Lower lobe of right lung (tissue), 2 donors: ENCODE measurements at regions not wholly inside any gene's neighbourhood (a gene's known extent, or its start where the extent isn't known, plus 50 kb on each side); places are given as distances from the start of the nearest gene placed in this dataset.

Source experiments
- ATAC-seq, 2 donors: fragments of 200-7000 bp; cut with Tn5 transposase; one replicate each; pipeline ENCODE4 v1.9.1; 2020 to 2022; ENCODE audit warnings: mild to moderate bottlenecking in 2 of 2, moderate library complexity in 2 of 2
- DNase-seq: peaks from one replicate; pipeline ENCODE4 v3.0.0-alpha.2; 2020
- H3K27ac ChIP-seq: fragments of 200-600 bp; one replicate; pipeline ENCODE4 v1.8.0; 2022
- H3K27me3 ChIP-seq: fragments of 200-600 bp; one replicate; pipeline ENCODE4 v1.8.0; 2022; ENCODE audit warnings: low read depth
- H3K36me3 ChIP-seq: fragments of 200-600 bp; one replicate; pipeline ENCODE4 v1.8.0; 2022; ENCODE audit warnings: mild to moderate bottlenecking
- H3K4me1 ChIP-seq: fragments of 200-600 bp; one replicate; pipeline ENCODE4 v1.8.0; 2022
- H3K4me3 ChIP-seq: fragments of 200-600 bp; one replicate; pipeline ENCODE4 v1.8.0; 2022; ENCODE audit warnings: mild to moderate bottlenecking
- H3K9me3 ChIP-seq: fragments of 200-600 bp; one replicate; pipeline ENCODE4 v1.8.0; 2022
- intact Hi-C: fragments of 100-400 bp; cut with DNase I; formaldehyde crosslinking; loops from one replicate; pipeline ENCODE4 v1.11.0; 2022
- TF ChIP-seq, protein P1 (sequence below): fragments of 200-600 bp; IDR thresholded peaks from one replicate; pipeline ENCODE4 v1.8.0; 2022; ENCODE audit warnings: antibody characterized with exemption, mild to moderate bottlenecking
- donor health status: DM: no; HTN: yes; CAD: no; lungs with severe emphysema.

DNA sequence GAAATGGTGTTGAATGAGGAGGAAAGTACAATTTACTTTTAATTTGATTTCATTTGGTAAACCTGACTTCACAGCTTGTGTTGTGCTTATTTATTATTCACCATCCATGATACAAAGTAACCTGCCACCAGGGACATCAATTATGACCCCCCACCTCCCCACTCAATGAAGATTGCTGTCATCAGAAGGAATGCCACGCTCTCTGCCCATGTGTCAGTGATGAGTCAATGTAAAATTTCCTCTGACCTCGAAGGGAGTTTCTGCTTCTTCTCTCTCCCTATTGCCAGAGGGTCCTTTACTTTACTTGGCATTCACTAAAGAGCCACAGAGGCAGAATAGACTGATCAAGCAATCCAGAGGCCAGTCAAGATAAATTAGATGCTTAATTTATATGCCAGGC lies 759.7 kb downstream of the CDH11 start:
- ATAC-seq: no peak
- H3K27ac ChIP-seq: no peak overlapping the region
- no peaks in the 10 kb centered on the region for H3K27me3 ChIP-seq
- no peaks in the 10 kb centered on the region for H3K9me3 ChIP-seq
- DNase-seq: no peak
- TF ChIP-seq, protein P1, sequence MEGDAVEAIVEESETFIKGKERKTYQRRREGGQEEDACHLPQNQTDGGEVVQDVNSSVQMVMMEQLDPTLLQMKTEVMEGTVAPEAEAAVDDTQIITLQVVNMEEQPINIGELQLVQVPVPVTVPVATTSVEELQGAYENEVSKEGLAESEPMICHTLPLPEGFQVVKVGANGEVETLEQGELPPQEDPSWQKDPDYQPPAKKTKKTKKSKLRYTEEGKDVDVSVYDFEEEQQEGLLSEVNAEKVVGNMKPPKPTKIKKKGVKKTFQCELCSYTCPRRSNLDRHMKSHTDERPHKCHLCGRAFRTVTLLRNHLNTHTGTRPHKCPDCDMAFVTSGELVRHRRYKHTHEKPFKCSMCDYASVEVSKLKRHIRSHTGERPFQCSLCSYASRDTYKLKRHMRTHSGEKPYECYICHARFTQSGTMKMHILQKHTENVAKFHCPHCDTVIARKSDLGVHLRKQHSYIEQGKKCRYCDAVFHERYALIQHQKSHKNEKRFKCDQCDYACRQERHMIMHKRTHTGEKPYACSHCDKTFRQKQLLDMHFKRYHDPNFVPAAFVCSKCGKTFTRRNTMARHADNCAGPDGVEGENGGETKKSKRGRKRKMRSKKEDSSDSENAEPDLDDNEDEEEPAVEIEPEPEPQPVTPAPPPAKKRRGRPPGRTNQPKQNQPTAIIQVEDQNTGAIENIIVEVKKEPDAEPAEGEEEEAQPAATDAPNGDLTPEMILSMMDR: no peak
- no peaks in the 10 kb centered on the region for H3K36me3 ChIP-seq
- H3K4me1 ChIP-seq: no peaks in the 10 kb centered on the region
- no peak overlapping the region for H3K4me3 ChIP-seq
- intact Hi-C loops: no loop called here

DNA sequence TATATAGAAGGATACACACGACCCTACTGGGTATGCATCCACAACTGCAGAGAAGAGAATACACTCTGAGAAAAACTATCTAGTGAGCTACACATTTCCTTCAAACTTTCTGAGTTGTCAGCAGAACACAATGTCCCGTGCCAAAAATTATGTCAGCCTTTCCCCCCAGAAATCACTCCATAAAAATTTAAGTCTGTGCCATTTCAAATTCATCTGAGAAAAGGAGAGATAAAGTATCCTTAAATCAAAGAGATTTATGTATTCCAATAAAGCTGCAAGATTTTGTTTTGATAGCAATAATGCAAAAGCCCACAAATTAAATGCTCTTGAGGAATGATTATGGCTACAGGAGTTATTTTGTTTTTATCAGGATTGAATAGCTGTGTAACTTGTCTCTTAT lies 760.1 kb downstream of the CDH11 start:
- DNase-seq: no peak
- intact Hi-C loops: no loop called here

DNA sequence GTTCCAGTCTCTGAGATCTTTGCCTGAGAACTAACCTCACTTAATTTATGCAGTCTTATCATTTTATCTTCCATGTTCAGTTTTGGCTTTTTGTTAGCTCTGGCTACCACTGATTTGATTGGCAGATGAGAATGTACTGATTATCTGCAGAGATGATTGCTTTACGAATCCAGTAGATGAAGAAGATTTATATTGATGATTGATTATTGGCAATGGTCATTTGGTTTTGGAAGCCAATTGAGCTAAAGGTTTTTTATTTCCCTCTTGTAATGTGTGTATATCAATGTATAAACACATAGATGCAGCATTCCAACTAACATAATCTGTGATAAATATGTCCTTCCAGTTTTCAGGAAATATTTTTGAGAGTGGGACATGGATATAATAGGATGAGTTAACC lies 763.6 kb downstream of the CDH11 start:
- DNase-seq (no peak), ATAC-seq (no peak)
- H3K27ac ChIP-seq: no peak overlapping the region
- no peak overlapping the region for H3K4me3 ChIP-seq
- no peaks in the 10 kb centered on the region for H3K27me3 ChIP-seq
- TF ChIP-seq, protein P1: no peak
- H3K4me1 ChIP-seq: no peaks in the 10 kb centered on the region
- intact Hi-C loops: no loop called here
- H3K9me3 ChIP-seq: no peaks in the 10 kb centered on the region
- no peaks in the 10 kb centered on the region for H3K36me3 ChIP-seq

More for the DNA sequence above, 760.1 kb downstream of the CDH11 start:
- H3K27ac ChIP-seq: no peak overlapping the region
- H3K36me3 ChIP-seq: no peaks in the 10 kb centered on the region
- no peak overlapping the region for H3K4me3 ChIP-seq
- no peaks in the 10 kb centered on the region for H3K27me3 ChIP-seq
- TF ChIP-seq, protein P1: no peak
- no peaks in the 10 kb centered on the region for H3K9me3 ChIP-seq
- ATAC-seq: no peak
- no peaks in the 10 kb centered on the region for H3K4me1 ChIP-seq

DNA sequence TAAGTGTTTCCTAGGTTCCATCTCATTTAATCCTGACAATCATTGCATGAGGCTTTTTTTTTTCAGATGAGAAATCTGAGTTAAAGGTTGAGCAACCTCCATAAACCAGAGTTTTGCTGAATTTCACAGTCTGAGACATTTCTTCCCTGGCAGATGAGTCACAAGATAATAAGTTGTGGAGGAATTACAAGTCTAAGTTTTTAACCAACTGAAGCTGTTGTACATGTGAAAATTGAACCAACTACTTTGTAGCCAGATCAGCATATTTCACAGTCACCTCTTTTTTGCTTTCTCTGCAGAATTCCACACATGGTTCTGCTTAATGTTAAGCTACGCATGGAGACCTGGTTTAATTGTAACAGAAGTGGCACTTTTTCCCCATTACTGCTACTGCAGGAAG lies 765.6 kb downstream of the CDH11 start:
- H3K4me3 ChIP-seq: no peak overlapping the region
- DNase-seq (no peak), ATAC-seq (no peak)
- no peaks in the 10 kb centered on the region for H3K36me3 ChIP-seq
- TF ChIP-seq, protein P1: no peak
- H3K9me3 ChIP-seq: no peaks in the 10 kb centered on the region
- intact Hi-C loops: no loop called here
- H3K27me3 ChIP-seq: no peaks in the 10 kb centered on the region
- H3K27ac ChIP-seq: no peak overlapping the region
- no peaks in the 10 kb centered on the region for H3K4me1 ChIP-seq

DNA sequence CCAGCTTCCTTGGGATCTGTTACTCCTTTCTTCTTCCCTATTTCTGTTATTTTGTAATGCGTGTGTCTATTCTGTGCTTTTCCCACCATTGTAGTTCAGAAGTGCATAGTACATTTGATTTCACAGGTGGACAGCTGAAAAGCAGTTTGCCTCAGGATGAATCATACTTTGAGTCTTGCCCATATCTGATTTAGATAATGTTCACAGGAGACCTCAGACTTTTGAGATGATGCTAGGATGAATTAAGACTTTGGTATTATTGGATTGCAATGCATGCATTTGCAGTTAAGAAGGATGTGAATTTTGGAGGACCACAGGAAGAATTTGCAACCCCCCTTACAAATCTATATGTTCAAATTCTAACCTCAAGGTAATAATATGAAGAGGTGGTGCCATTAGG lies 769.6 kb downstream of the CDH11 start:
- H3K4me1 ChIP-seq: no peaks in the 10 kb centered on the region
- DNase-seq (no peak), ATAC-seq (no peak)
- H3K27me3 ChIP-seq: no peaks in the 10 kb centered on the region
- TF ChIP-seq, protein P1: no peak
- H3K9me3 ChIP-seq: no peaks in the 10 kb centered on the region
- H3K36me3 ChIP-seq: no peaks in the 10 kb centered on the region
- no peak overlapping the region for H3K4me3 ChIP-seq
- intact Hi-C loops: no loop called here
- no peak overlapping the region for H3K27ac ChIP-seq

DNA sequence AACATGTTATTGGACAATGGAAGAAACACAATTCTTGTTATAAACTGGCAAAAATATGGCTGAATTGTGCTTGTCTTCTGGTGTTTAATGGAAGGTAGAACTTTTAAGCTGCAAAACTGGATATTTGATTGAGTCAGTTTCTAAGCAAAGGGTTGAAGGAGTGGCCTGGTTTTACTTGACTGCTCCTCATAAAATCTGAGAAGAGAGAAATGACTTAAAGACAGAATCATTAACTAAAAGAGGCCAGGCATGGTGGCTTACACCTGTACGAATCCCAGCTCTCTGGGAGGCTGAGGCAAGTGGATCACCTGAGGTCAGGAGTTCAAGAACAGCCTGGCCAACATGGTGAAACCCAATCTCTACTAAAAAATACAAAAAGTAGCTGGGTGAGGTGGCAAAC lies 770.7 kb downstream of the CDH11 start:
- Histone ChIP-seq H3K36me3 (no peaks in the 10 kb centered on the region), H3K9me3 (no peaks in the 10 kb centered on the region), H3K4me1 (no peaks in the 10 kb centered on the region), H3K27me3 (no peaks in the 10 kb centered on the region), H3K27ac (no peak overlapping the region), H3K4me3 (no peak overlapping the region)
- intact Hi-C loops: no loop called here
- TF ChIP-seq, protein P1: no peak
- DNase-seq (no peak), ATAC-seq (no peak)
